PFSK-1 (cell line): ENCODE measurements at regions not wholly inside any gene's neighbourhood (a gene's known extent, or its start where the extent isn't known, plus 50 kb on each side); places are given as distances from the start of the nearest gene placed in this dataset.

ENCODE experiments used
- FOXP2 ChIP-seq: optimal IDR thresholded peaks from 2 replicates; pipeline ENCODE3; 2011; ENCODE audit warnings: borderline replicate concordance, control low read depth, inconsistent platforms; ENCODE audit not compliant: insufficient read depth; ENCODE audit errors: extremely low read length, extremely low read depth
- POLR2AphosphoS5 ChIP-seq: IDR thresholded peaks from 2 replicates; pipeline ENCODE4 v1.6.1; 2012; ENCODE audit warnings: low read depth, mild to moderate bottlenecking, control low read depth, low read length, moderate library complexity
- SIN3A ChIP-seq: IDR thresholded peaks from 2 replicates; pipeline ENCODE4 v1.6.1; 2012; ENCODE audit warnings: mild to moderate bottlenecking, low read length, moderate library complexity, borderline replicate concordance; ENCODE audit not compliant: insufficient read depth
- TAF1 ChIP-seq: IDR thresholded peaks from 2 replicates; pipeline ENCODE4 v1.6.1; 2012; ENCODE audit warnings: low read length, control low read depth, borderline replicate concordance; ENCODE audit not compliant: insufficient read depth
- TF ChIP-seq, protein P1 (sequence below), 2 experiments: IDR thresholded peaks; 2 replicates each; pipeline versions ENCODE4 v1.6.1 to v1.8.0; 2011 to 2012; ENCODE audit warnings: low read depth in 2 of 2, low read length in 2 of 2, control low read depth in 1 of 2, inconsistent platforms in 1 of 2, mild to moderate bottlenecking in 1 of 2, moderate library complexity in 1 of 2; ENCODE audit not compliant: insufficient read depth in 1 of 2

DNA sequence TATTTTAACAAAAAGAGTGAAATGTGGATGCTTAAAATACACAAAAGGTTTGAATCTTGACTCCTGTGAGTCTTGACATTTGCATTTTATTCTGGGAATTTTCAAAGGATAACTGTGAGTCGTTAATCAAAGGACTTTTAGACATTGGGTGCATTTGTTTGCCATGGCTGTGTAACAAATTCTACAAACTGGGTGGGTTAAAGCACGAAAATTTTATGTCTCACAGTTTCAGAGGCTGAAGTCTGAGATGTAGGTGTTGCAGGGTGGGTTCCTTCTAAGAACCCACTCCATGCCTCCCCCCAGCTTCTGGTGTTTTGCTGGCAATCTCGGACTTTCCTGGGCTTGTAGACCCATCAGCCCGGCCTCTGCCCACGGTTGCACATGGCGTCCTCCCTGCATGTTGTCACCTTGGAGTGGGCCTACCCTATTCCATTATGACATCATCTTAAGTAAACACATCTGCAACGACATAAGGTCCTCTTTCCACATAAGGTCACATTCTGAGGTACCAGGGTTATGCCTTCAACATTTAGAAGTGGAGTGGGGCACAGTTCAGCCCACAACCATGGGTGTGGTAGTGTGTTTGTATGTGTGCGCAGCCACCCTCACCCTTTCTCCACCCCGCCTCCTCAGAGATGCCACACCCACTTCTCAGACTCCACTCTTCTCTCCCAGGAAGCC lies 113.1 kb downstream of the FOXA2 start:
- TF ChIP-seq, protein P1, sequence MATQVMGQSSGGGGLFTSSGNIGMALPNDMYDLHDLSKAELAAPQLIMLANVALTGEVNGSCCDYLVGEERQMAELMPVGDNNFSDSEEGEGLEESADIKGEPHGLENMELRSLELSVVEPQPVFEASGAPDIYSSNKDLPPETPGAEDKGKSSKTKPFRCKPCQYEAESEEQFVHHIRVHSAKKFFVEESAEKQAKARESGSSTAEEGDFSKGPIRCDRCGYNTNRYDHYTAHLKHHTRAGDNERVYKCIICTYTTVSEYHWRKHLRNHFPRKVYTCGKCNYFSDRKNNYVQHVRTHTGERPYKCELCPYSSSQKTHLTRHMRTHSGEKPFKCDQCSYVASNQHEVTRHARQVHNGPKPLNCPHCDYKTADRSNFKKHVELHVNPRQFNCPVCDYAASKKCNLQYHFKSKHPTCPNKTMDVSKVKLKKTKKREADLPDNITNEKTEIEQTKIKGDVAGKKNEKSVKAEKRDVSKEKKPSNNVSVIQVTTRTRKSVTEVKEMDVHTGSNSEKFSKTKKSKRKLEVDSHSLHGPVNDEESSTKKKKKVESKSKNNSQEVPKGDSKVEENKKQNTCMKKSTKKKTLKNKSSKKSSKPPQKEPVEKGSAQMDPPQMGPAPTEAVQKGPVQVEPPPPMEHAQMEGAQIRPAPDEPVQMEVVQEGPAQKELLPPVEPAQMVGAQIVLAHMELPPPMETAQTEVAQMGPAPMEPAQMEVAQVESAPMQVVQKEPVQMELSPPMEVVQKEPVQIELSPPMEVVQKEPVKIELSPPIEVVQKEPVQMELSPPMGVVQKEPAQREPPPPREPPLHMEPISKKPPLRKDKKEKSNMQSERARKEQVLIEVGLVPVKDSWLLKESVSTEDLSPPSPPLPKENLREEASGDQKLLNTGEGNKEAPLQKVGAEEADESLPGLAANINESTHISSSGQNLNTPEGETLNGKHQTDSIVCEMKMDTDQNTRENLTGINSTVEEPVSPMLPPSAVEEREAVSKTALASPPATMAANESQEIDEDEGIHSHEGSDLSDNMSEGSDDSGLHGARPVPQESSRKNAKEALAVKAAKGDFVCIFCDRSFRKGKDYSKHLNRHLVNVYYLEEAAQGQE (IDR thresholded peaks at IDR 0.05; ENCODE audit: insufficient read depth in 1 of 2, low read depth in 2 of 2, low read length in 2 of 2) = no peak
- TF ChIP-seq FOXP2 = no peak
- TF ChIP-seq SIN3A = no peak
- no peak for TF ChIP-seq TAF1
- TF ChIP-seq POLR2AphosphoS5 = no peak

GRCh38 chr20:22470620-22471026 lies 113.7 kb downstream of the FOXA2 start:
- no peak for TF ChIP-seq SIN3A
- TF ChIP-seq TAF1 = no peak
- TF ChIP-seq, protein P1 (IDR thresholded peaks at IDR 0.05; ENCODE audit: insufficient read depth in 1 of 2, low read depth in 2 of 2, low read length in 2 of 2) = no peak
- TF ChIP-seq FOXP2 = no peak
- no peak for TF ChIP-seq POLR2AphosphoS5

DNA sequence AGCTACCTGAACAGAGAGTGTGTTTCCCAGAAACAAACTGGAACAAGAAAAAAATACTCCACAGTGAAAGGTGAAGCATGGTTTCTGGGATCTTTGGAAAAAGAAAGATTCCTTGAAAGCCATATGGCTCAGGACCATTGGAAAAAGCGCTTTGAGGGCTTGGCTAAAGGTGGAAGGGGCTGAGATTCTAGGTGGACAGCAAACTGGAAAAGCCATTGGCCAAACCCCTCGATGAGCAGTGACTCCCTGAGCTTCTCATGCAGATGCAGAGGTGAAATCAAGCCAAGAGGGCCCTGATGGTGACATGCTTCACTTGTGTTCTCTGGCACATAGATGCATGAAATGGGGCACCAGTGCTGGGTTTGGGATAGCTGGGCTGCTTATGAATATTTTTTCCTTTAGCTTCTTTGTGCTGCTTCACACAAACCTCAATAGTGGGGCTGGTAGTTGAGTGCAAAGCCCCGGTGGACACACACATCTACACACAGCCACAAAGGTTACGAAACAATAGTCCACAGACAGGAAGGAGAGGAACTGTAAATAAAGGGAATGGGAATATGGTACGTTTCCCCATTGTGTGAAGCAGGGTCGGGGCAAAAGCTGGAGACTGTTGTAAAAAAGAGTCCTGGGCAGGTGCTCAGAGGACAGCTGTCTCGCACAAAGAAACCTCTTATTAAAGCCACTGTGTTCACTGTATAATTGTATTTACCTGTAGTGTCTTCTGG lies 117.8 kb downstream of the FOXA2 start:
- TF ChIP-seq SIN3A (no peak), TAF1 (no peak), FOXP2 (no peak), POLR2AphosphoS5 (no peak)
- TF ChIP-seq, protein P1 (IDR thresholded peaks at IDR 0.05; ENCODE audit: insufficient read depth in 1 of 2, low read depth in 2 of 2, low read length in 2 of 2) = no peak

GRCh38 chr20:22465622-22466446 lies 118.5 kb downstream of the FOXA2 start:
- TF ChIP-seq FOXP2 = no peak

- no peak for TF ChIP-seq POLR2AphosphoS5
- no peak for TF ChIP-seq FOXP2
- TF ChIP-seq, protein P1 (IDR thresholded peaks at IDR 0.05; ENCODE audit: insufficient read depth in 1 of 2, low read depth in 2 of 2, low read length in 2 of 2) = no peak
- no peak for TF ChIP-seq TAF1
- TF ChIP-seq SIN3A = no peak
Observed at GRCh38 chr20:22464312-22465003, 119.9 kb downstream of the FOXA2 start.
